ENCODE measurements at regions not wholly inside any gene's neighbourhood (a gene's known extent, or its start where the extent isn't known, plus 50 kb on each side); places are given as distances from the start of the nearest gene placed in this dataset.

DNA sequence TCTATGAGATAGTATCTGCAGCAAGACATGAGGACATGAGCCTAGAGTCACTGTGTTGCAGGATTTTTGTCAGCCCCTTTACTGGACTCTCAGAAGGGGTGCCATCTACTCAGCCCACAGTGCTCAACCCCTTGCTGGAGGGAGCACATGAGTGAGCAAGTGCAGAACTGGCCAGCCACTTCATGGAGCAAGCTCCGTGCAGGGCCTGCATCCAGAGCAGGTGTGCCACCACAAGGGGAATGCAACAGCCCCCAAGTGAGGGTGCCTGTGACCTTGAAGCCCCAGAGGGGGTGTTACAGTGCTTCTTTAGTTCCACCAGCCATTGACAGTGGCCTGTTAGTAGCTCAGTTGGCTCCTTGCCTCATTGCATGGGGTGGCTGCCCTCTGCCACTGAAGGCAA, 649.7 kb downstream of the PLPP3 start (continued):
- TF ChIP-seq AR (CRISPR knock-in tag; IDR thresholded peaks at IDR 0.05): no peak
- TF ChIP-seq ZNF263 (CRISPR knock-in tag; IDR thresholded peaks at IDR 0.05; ENCODE audit: low read depth): no peak
- no peak for TF ChIP-seq ZNF121 (CRISPR knock-in tag; IDR thresholded peaks at IDR 0.05)
- no peak for TF ChIP-seq CTCF (IDR thresholded peaks at IDR 0.05)
- no peak for TF ChIP-seq MYBL2 (CRISPR knock-in tag; IDR thresholded peaks at IDR 0.05)
- no peak for TF ChIP-seq ZNF219 (CRISPR knock-in tag; IDR thresholded peaks at IDR 0.05; ENCODE audit: borderline replicate concordance)
- no peak for TF ChIP-seq RELA (CRISPR knock-in tag; IDR thresholded peaks at IDR 0.05; ENCODE audit: borderline replicate concordance)
- no peak for TF ChIP-seq GTF2I (CRISPR knock-in tag; conservative IDR thresholded peaks at IDR 0.05)
- TF ChIP-seq FOXJ3 (CRISPR knock-in tag; IDR thresholded peaks at IDR 0.05; ENCODE audit: borderline replicate concordance): no peak

- Mint-ChIP-seq H3K9me3 (peaks cover 18% of the 10 kb centered on the region), H3K4me3 (no peak overlapping the region), H3K36me3 (0 out of 2 replicates have a peak, but pooled peaks cover 5% of the 10 kb centered on the region), H3K4me1 (no peaks in the 10 kb centered on the region), H3K27me3 (ENCODE audit: low read depth) (no peaks in the 10 kb centered on the region; the same call in 1 of the 2 replicates), H3K27ac (no peak overlapping the region)
- ATAC-seq: no peak
- TF ChIP-seq ZNF423 (CRISPR knock-in tag; IDR thresholded peaks at IDR 0.05) (no peak), ZMAT4 (CRISPR knock-in tag; IDR thresholded peaks at IDR 0.05) (no peak), ZNF532 (CRISPR knock-in tag; IDR thresholded peaks at IDR 0.05; ENCODE audit: borderline replicate concordance) (no peak), NFE2L1 (CRISPR knock-in tag; IDR thresholded peaks at IDR 0.05) (no peak), MYBL2 (CRISPR knock-in tag; IDR thresholded peaks at IDR 0.05) (no peak), RORB (CRISPR knock-in tag; IDR thresholded peaks at IDR 0.05) (no peak), SOX15 (CRISPR knock-in tag; IDR thresholded peaks at IDR 0.05) (no peak), EMX1 (CRISPR knock-in tag; IDR thresholded peaks at IDR 0.05) (no peak), ZNF416 (CRISPR knock-in tag; IDR thresholded peaks at IDR 0.05) (no peak), AFF4 (CRISPR knock-in tag; IDR thresholded peaks at IDR 0.05; ENCODE audit: borderline replicate concordance) (no peak), ATF1 (CRISPR knock-in tag; IDR thresholded peaks at IDR 0.05) (no peak), PRRX2 (CRISPR knock-in tag; IDR thresholded peaks at IDR 0.05) (no peak), ZNF219 (CRISPR knock-in tag; IDR thresholded peaks at IDR 0.05; ENCODE audit: borderline replicate concordance) (no peak)
- TF ChIP-seq, protein P1, sequence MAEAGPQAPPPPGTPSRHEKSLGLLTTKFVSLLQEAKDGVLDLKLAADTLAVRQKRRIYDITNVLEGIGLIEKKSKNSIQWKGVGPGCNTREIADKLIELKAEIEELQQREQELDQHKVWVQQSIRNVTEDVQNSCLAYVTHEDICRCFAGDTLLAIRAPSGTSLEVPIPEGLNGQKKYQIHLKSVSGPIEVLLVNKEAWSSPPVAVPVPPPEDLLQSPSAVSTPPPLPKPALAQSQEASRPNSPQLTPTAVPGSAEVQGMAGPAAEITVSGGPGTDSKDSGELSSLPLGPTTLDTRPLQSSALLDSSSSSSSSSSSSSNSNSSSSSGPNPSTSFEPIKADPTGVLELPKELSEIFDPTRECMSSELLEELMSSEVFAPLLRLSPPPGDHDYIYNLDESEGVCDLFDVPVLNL (CRISPR knock-in tag; IDR thresholded peaks at IDR 0.05; ENCODE audit: borderline replicate concordance, low read depth): no peak
- TF ChIP-seq, protein P2, sequence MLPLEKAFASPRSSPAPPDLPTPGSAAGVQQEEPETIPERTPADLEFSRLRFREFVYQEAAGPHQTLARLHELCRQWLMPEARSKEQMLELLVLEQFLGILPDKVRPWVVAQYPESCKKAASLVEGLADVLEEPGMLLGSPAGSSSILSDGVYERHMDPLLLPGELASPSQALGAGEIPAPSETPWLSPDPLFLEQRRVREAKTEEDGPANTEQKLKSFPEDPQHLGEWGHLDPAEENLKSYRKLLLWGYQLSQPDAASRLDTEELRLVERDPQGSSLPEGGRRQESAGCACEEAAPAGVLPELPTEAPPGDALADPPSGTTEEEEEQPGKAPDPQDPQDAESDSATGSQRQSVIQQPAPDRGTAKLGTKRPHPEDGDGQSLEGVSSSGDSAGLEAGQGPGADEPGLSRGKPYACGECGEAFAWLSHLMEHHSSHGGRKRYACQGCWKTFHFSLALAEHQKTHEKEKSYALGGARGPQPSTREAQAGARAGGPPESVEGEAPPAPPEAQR (CRISPR knock-in tag; IDR thresholded peaks at IDR 0.05): no peak
- POLR2A ChIA-PET: no interaction called here
- CTCF ChIA-PET: no interaction called here
- no peak for DNase-seq (ENCODE audit: low spot score)
These were observed 650.8 kb downstream of the PLPP3 start for GRCh38 chr1:55928576-55928975.
